HCT116 (cell line): ENCODE measurements at regions not wholly inside any gene's neighbourhood (a gene's known extent, or its start where the extent isn't known, plus 50 kb on each side); places are given as distances from the start of the nearest gene placed in this dataset.

ENCODE experiments used
- ATAC-seq: fragments of 200-7000 bp; cut with Tn5 transposase; 2 replicates; pipeline ENCODE4 v1.9.1; 2020; ENCODE audit warnings: mild to moderate bottlenecking, moderate library complexity
- BruUV-seq: library from RNA; stranded (reverse); fragments of 400-500 nt; replicated peaks from 2 replicates; lab custom pipeline; 2021; lab: Mats Ljungman, UMichigan
- CTCF ChIA-PET: fragments of 300-600 bp; sonication (Branson Sonifier 250); formaldehyde crosslinking; loops from one replicate; lab custom pipeline; 2021; ENCODE audit warnings: antibody characterized with exemption; lab: Charles Lee
- POLR2A ChIA-PET: fragments of 300-600, 350-600 bp; sonication (Branson Sonifier 250); formaldehyde crosslinking; loops from one replicate; lab custom pipeline; 2021; ENCODE audit warnings: antibody characterized with exemption; lab: Charles Lee
- RAD21 ChIA-PET, 2 experiments: fragments of 300-600 bp; sonication (Branson Sonifier 250); formaldehyde crosslinking; loops; one replicate each; lab custom pipeline; 2023; ENCODE audit warnings: low total read pairs in 2 of 2; ENCODE audit not compliant: uncharacterized antibody in 2 of 2, unreplicated experiment in 2 of 2, low non-redundant PET in 1 of 2; lab: Charles Lee
- DNase-seq: peaks from one replicate; pipeline ENCODE4 v3.0.0-alpha.2; 2010; ENCODE audit warnings: low read depth, low spot score
- H2AFZ ChIP-seq: fragments of 200-600 bp; shearing (Covaris generic), sonication (generic); 2 replicates; pipeline ENCODE4 v1.6.1; 2017; ENCODE audit warnings: low read depth, mixed run types, mixed read lengths, antibody characterized with exemption, low read length; ENCODE audit not compliant: poor library complexity, severe bottlenecking
- H3K27ac ChIP-seq: 2 replicates; pipeline ENCODE4 v1.5.1; 2012; ENCODE audit warnings: low read depth, low read length
- H3K27me3 ChIP-seq: fragments of 200-600 bp; sonication (generic); 2 replicates; pipeline ENCODE4 v1.6.1; 2016; ENCODE audit warnings: mixed run types, low read length, mixed read lengths; ENCODE audit not compliant: insufficient read depth
- H3K36me3 ChIP-seq, 2 experiments: fragments of 200-500 bp in 1 of 2; fragments of 200-600 bp in 1 of 2; sonication (Bioruptor generic) in 1 of 2; sonication (generic) in 1 of 2; 2 replicates each; pipeline versions ENCODE4 v1.5.1 to v1.6.1; 2014 to 2016; ENCODE audit warnings: low read length in 2 of 2, inconsistent platforms in 1 of 2, mixed read lengths in 1 of 2, mixed run types in 1 of 2; ENCODE audit not compliant: insufficient read depth in 2 of 2, control insufficient read depth in 1 of 2
- H3K4me1 ChIP-seq, 2 experiments: fragments of 200-600 bp in 1 of 2; sonication (generic) in 1 of 2; 2 replicates each; pipeline versions ENCODE4 v1.5.1 to v1.6.1; 2012 to 2017; ENCODE audit warnings: low read length in 2 of 2, inconsistent platforms in 1 of 2, mild to moderate bottlenecking in 1 of 2, mixed read lengths in 1 of 2, mixed run types in 1 of 2, moderate library complexity in 1 of 2; ENCODE audit not compliant: insufficient read depth in 2 of 2, control insufficient read depth in 1 of 2
- H3K4me2 ChIP-seq: fragments of 200-600 bp; sonication (generic); 2 replicates; pipeline ENCODE4 v1.6.1; 2017; ENCODE audit warnings: mixed run types, low read length, mixed read lengths
- H3K4me3 ChIP-seq, 2 experiments: fragments of 200-600 bp in 1 of 2; sonication (generic) in 1 of 2; replicated peaks in 1 of 2; 2 replicates each; pipeline ENCODE4 v1.5.1; 2011 to 2016; ENCODE audit warnings: low read length in 2 of 2, control low read depth in 1 of 2, low read depth in 1 of 2, mild to moderate bottlenecking in 1 of 2, mixed read lengths in 1 of 2, mixed run types in 1 of 2
- H3K79me2 ChIP-seq: fragments of 200-600 bp; sonication (generic); 2 replicates; pipeline ENCODE4 v1.6.1; 2017; ENCODE audit warnings: mild to moderate bottlenecking, mixed run types, low read length, moderate library complexity, mixed read lengths; ENCODE audit not compliant: insufficient read depth
- H3K9ac ChIP-seq: fragments of 200-600 bp; sonication (generic); 2 replicates; pipeline ENCODE4 v1.6.1; 2016; ENCODE audit warnings: low read length, mixed read lengths
- H3K9me2 ChIP-seq: fragments of 200-600 bp; sonication (generic), shearing (Covaris generic); 2 replicates; pipeline ENCODE4 v1.6.1; 2017; ENCODE audit warnings: mixed run types, mild to moderate bottlenecking, moderate library complexity; ENCODE audit not compliant: insufficient read depth
- H3K9me3 ChIP-seq, 2 experiments: fragments of 200-500 bp in 1 of 2; fragments of 200-600 bp in 1 of 2; sonication (Bioruptor generic) in 1 of 2; sonication (generic) in 1 of 2; 2 replicates each; pipeline ENCODE4 v1.6.1; 2014 to 2017; ENCODE audit warnings: low read length in 2 of 2, mixed read lengths in 2 of 2, inconsistent platforms in 1 of 2, low read depth in 1 of 2, mild to moderate bottlenecking in 1 of 2, mixed run types in 1 of 2, moderate library complexity in 1 of 2; ENCODE audit not compliant: control insufficient read depth in 1 of 2, insufficient read depth in 1 of 2
- H4K20me1 ChIP-seq: fragments of 200-600 bp; sonication (generic), shearing (Covaris generic); 2 replicates; pipeline ENCODE4 v1.6.1; 2017; ENCODE audit warnings: mixed run types, mild to moderate bottlenecking, moderate library complexity; ENCODE audit not compliant: insufficient read depth
- CEBPB ChIP-seq: IDR thresholded peaks from 2 replicates; pipeline ENCODE4 v1.6.1; 2012; ENCODE audit warnings: low read depth
- CTCF ChIP-seq, 3 experiments: fragments of 200-600 bp in 1 of 3; sonication (generic) in 1 of 3; IDR thresholded peaks in 2 of 3; conservative IDR thresholded peaks in 1 of 3; 2 replicates each; pipeline ENCODE4 v1.5.1; 2012 to 2017; ENCODE audit warnings: low read depth in 2 of 3, low read length in 2 of 3, antibody characterized with exemption in 1 of 3, borderline replicate concordance in 1 of 3, control low read depth in 1 of 3, mild to moderate bottlenecking in 1 of 3, mixed read lengths in 1 of 3, mixed run types in 1 of 3, moderate library complexity in 1 of 3; ENCODE audit not compliant: insufficient read depth in 1 of 3
- EGR1 ChIP-seq: IDR thresholded peaks from 2 replicates; pipeline ENCODE4 v1.6.1; 2012; ENCODE audit warnings: low read depth
- EZH2 ChIP-seq: fragments of 200-600 bp; sonication (generic); IDR thresholded peaks from 2 replicates; pipeline ENCODE4 v1.6.1; 2017; ENCODE audit warnings: antibody characterized with exemption, mixed run types
- FOSL1 ChIP-seq: IDR thresholded peaks from 2 replicates; pipeline ENCODE4 v1.6.1; 2012; ENCODE audit warnings: low read depth
- JUND ChIP-seq: IDR thresholded peaks from 2 replicates; pipeline ENCODE4 v1.6.1; 2012
- MAX ChIP-seq: IDR thresholded peaks from 2 replicates; pipeline ENCODE4 v1.6.1; 2012
- POLR2A ChIP-seq: IDR thresholded peaks from 2 replicates; pipeline ENCODE4 v1.7.0; 2011; ENCODE audit warnings: borderline replicate concordance; ENCODE audit not compliant: insufficient read depth, insufficient read length; ENCODE audit errors: extremely low read depth
- RAD21 ChIP-seq: IDR thresholded peaks from 2 replicates; pipeline ENCODE4 v1.6.1; 2012; ENCODE audit warnings: low read depth, mild to moderate bottlenecking
- REST ChIP-seq: IDR thresholded peaks from 2 replicates; pipeline ENCODE4 v1.6.1; 2012; ENCODE audit warnings: low read depth
- SRF ChIP-seq: IDR thresholded peaks from 2 replicates; pipeline ENCODE4 v1.6.1; 2012; ENCODE audit warnings: low read depth
- TCF7L2 ChIP-seq: IDR thresholded peaks from 2 replicates; pipeline ENCODE4 v1.7.0; 2011; ENCODE audit warnings: borderline replicate concordance, inconsistent platforms; ENCODE audit not compliant: insufficient read depth, insufficient read length; ENCODE audit errors: extremely low read depth
- YY1 ChIP-seq: IDR thresholded peaks from 2 replicates; pipeline ENCODE4 v1.6.1; 2011; ENCODE audit warnings: low read length, low read depth, moderate library complexity, mild to moderate bottlenecking; ENCODE audit not compliant: insufficient replicate concordance; ENCODE audit errors: extremely low read depth
- ZNF274 ChIP-seq: fragments of 200-500 bp; sonication (Bioruptor generic); IDR thresholded peaks from 2 replicates; pipeline ENCODE4 v1.6.1; 2014; ENCODE audit warnings: mild to moderate bottlenecking, low read depth, low read length, inconsistent platforms
- intact Hi-C: fragments of 100-400 bp; cut with micrococcal nuclease; formaldehyde crosslinking; loops from 2 replicates; pipeline ENCODE4 v1.10.0; 2022
- TF ChIP-seq, protein P1 (sequence below): IDR thresholded peaks from 2 replicates; pipeline ENCODE4 v1.6.1; 2012

GRCh38 chr2:220181165-220181564 is 553.7 kb downstream of the SLC4A3 start:
- Histone ChIP-seq H3K9me2 (no peaks in the 10 kb centered on the region), H3K4me1 (no peaks in the 10 kb centered on the region; a peak in 1 of 4 replicates), H3K79me2 (no peaks in the 10 kb centered on the region), H3K4me2 (no peak overlapping the region), H2AFZ (no peak overlapping the region), H3K36me3 (no peaks in the 10 kb centered on the region), H3K4me3 (no peak overlapping the region), H3K9me3 (no peaks in the 10 kb centered on the region), H3K27me3 (no peaks in the 10 kb centered on the region), H3K27ac (no peak overlapping the region), H3K9ac (no peak overlapping the region), H4K20me1 (no peaks in the 10 kb centered on the region)
- POLR2A ChIA-PET: no interaction called here
- TF ChIP-seq ZNF274: no peak
- TF ChIP-seq EGR1: no peak
- no peak for TF ChIP-seq JUND
- no peak for TF ChIP-seq TCF7L2
- no peak for TF ChIP-seq FOSL1
- TF ChIP-seq POLR2A: no peak
- no peak for TF ChIP-seq RAD21
- TF ChIP-seq CEBPB: no peak
- TF ChIP-seq EZH2: no peak
- TF ChIP-seq MAX: no peak
- no peak for TF ChIP-seq SRF
- TF ChIP-seq, protein P1, sequence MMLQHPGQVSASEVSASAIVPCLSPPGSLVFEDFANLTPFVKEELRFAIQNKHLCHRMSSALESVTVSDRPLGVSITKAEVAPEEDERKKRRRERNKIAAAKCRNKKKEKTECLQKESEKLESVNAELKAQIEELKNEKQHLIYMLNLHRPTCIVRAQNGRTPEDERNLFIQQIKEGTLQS: no peak
- RAD21 ChIA-PET: no interaction called here
- BruUV-seq: no TSS peak
- intact Hi-C loops: no loop called here
- CTCF ChIA-PET: no interaction called here
- ATAC-seq (no peak), DNase-seq (no peak)

- Histone ChIP-seq H3K36me3 (no peaks in the 10 kb centered on the region), H3K4me3 (no peak overlapping the region), H3K4me2 (no peak overlapping the region), H3K27ac (no peak overlapping the region), H4K20me1 (no peaks in the 10 kb centered on the region), H3K27me3 (no peaks in the 10 kb centered on the region), H3K9me2 (no peaks in the 10 kb centered on the region), H3K9me3 (no peaks in the 10 kb centered on the region), H3K9ac (no peak overlapping the region), H2AFZ (no peak overlapping the region), H3K4me1 (peaks cover 0 to 2% of the 10 kb centered on the region in 2 experiments; a peak in 2 of 4 replicates), H3K79me2 (no peaks in the 10 kb centered on the region)
- intact Hi-C loops: no loop called here
- BruUV-seq: no TSS peak
- ChIA-PET POLR2A (no interaction called here), CTCF (no interaction called here), RAD21 (no interaction called here)
- DNase-seq: no peak
- no peak for ATAC-seq
- TF ChIP-seq RAD21 (no peak), REST (no peak), FOSL1 (no peak), CEBPB (no peak), ZNF274 (no peak), YY1 (no peak), SRF (no peak), CTCF (IDR thresholded peaks at IDR 0.05 in 2 of 3, conservative IDR thresholded peaks at IDR 0.05 in 1 of 3; ENCODE audit: borderline replicate concordance in 1 of 3, insufficient read depth in 1 of 3, low read depth in 2 of 3, low read length in 2 of 3) (no peak)
- TF ChIP-seq, protein P1: no peak
Measured at GRCh38 chr2:220182790-220183189, 555.4 kb downstream of the SLC4A3 start.
